NT2/D1 (cell line): ENCODE measurements at regions not wholly inside any gene's neighbourhood (a gene's known extent, or its start where the extent isn't known, plus 50 kb on each side); places are given as distances from the start of the nearest gene placed in this dataset.

Experiments used
- DNase-seq: peaks from one replicate; pipeline ENCODE4 v3.0.0-alpha.2; 2011; ENCODE audit warnings: low read depth, low spot score
- H3K27me3 ChIP-seq: 2 replicates; pipeline ENCODE4 v1.6.0; 2011; ENCODE audit warnings: mild to moderate bottlenecking; ENCODE audit not compliant: insufficient read length, insufficient read depth
- H3K36me3 ChIP-seq: 2 replicates; pipeline ENCODE4 v1.6.1; 2011; ENCODE audit warnings: mild to moderate bottlenecking, low read length, mixed read lengths; ENCODE audit not compliant: insufficient read depth, insufficient read length
- H3K4me1 ChIP-seq: 2 replicates; pipeline ENCODE4 v1.5.1; 2011; ENCODE audit not compliant: insufficient read depth, insufficient read length
- H3K4me3 ChIP-seq: 2 replicates; pipeline ENCODE4 v1.5.1; 2011; ENCODE audit warnings: low read depth; ENCODE audit not compliant: insufficient read length
- H3K9ac ChIP-seq: 2 replicates; pipeline ENCODE4 v1.6.0; 2011; ENCODE audit warnings: low read depth; ENCODE audit not compliant: insufficient read length
- H3K9me3 ChIP-seq: 2 replicates; pipeline ENCODE4 v1.5.1; 2011; ENCODE audit warnings: mild to moderate bottlenecking, low read length; ENCODE audit not compliant: insufficient read depth
- SUZ12 ChIP-seq: IDR thresholded peaks from 2 replicates; pipeline ENCODE4 v1.6.1; 2011; ENCODE audit not compliant: insufficient read length, insufficient read depth; ENCODE audit errors: extremely low read depth
- YY1 ChIP-seq: IDR thresholded peaks from 2 replicates; pipeline ENCODE4 v1.6.1; 2011; ENCODE audit not compliant: insufficient read length, insufficient read depth
- ZNF274 ChIP-seq: IDR thresholded peaks from 2 replicates; pipeline ENCODE4 v1.6.1; 2011; ENCODE audit warnings: mild to moderate bottlenecking, low read depth, low read length

DNA sequence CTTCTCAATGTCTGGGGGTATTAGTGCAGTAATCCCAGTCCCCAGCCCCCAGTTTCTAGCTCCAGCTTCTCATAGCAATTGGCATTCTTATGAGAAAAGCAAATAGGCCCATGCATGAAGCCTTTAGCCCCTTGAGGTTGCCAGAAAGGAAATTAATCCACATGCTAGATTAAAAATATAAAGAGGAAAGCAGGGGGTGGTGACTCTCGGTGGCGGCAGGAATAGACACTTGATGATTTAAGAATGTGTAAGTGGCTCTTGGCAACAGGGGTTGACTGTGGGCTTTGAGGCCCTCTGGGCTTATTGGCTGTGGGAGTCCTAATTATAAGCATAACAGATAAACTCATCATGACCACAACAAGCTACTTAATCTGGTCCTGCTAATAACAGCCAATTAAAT, 1367.3 kb upstream of the FLRT2 start:
- H3K27me3 ChIP-seq = no peaks in the 10 kb centered on the region
- TF ChIP-seq SUZ12 = no peak
- no peak for TF ChIP-seq ZNF274
- no peak for TF ChIP-seq YY1
- no peak for DNase-seq

DNA sequence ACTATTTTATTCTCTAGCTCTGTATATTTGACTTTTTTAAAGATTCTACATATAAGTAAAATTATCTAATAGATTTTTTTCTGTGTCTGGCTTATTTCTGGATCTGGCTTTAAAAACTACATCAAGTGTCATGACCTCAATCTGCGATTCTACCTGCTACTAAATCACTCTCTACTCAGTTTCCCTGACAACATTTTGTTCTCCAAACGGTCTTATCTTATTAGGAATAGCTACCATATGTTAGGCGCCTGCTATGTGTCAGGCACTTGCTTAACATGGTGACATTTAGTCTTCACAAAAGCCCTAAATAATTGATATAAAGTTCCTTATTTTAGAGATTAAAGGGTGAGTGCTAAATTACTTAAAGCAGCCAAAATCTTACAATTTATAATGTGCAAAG, 1362.9 kb upstream of the FLRT2 start:
- Histone ChIP-seq H3K9me3 (no peaks in the 10 kb centered on the region), H3K9ac (no peak overlapping the region), H3K4me1 (no peaks in the 10 kb centered on the region), H3K27me3 (no peaks in the 10 kb centered on the region), H3K4me3 (no peak overlapping the region), H3K36me3 (no peaks in the 10 kb centered on the region)
- DNase-seq = no peak
- no peak for TF ChIP-seq SUZ12
- no peak for TF ChIP-seq YY1
- no peak for TF ChIP-seq ZNF274

More for the DNA sequence above, 1367.3 kb upstream of the FLRT2 start:
- no peaks in the 10 kb centered on the region for H3K4me1 ChIP-seq
- no peak overlapping the region for H3K4me3 ChIP-seq
- H3K9ac ChIP-seq = no peak overlapping the region
- H3K9me3 ChIP-seq = no peaks in the 10 kb centered on the region
- H3K36me3 ChIP-seq = no peaks in the 10 kb centered on the region

DNA sequence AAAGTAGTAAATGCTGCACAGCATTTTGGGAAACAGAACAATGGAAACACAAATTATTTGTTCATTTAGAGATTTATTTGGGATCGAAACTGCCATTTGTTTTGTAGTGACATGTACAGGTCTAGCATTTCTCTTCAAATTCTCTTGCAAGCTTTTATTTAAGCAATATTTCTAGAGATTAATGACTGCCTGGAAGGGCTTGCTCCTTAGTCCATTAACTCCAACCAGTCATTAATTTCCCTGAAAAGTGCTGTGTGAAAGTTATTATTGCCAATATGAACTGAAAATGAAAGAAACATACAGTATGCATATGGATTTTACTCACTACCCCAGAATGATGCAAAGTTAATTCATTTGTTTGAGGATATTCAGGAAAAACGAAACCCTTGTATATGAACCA, 1349.6 kb upstream of the FLRT2 start:
- no peak overlapping the region for H3K4me3 ChIP-seq
- no peaks in the 10 kb centered on the region for H3K27me3 ChIP-seq
- H3K9ac ChIP-seq = no peak overlapping the region
- TF ChIP-seq YY1 (no peak), SUZ12 (no peak), ZNF274 (no peak)
- no peak for DNase-seq
- H3K4me1 ChIP-seq = no peaks in the 10 kb centered on the region
- no peaks in the 10 kb centered on the region for H3K36me3 ChIP-seq
- no peaks in the 10 kb centered on the region for H3K9me3 ChIP-seq

DNA sequence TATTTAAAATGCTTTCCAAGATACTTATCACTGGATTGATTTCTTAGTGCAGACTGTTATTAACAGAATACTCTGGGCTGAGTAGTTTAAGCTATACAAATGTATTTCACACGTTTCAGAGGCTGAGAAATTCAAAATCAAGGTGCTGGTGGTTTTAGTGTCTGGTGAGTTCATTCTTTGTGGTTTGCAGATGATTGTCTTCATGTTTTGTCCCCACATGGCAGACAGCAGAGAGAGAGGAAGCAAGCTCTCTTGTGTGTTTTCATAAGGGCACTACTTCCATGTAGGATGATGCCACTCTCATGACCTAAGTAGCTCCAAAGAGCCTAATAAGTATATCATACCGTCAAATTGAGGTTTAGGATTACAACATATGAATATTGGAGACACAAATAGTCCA, 1348.9 kb upstream of the FLRT2 start:
- Histone ChIP-seq H3K27me3 (no peaks in the 10 kb centered on the region), H3K9me3 (no peaks in the 10 kb centered on the region), H3K4me3 (no peak overlapping the region), H3K9ac (no peak overlapping the region), H3K4me1 (no peaks in the 10 kb centered on the region), H3K36me3 (no peaks in the 10 kb centered on the region)
- no peak for DNase-seq
- no peak for TF ChIP-seq SUZ12
- no peak for TF ChIP-seq ZNF274
- TF ChIP-seq YY1 = no peak

DNA sequence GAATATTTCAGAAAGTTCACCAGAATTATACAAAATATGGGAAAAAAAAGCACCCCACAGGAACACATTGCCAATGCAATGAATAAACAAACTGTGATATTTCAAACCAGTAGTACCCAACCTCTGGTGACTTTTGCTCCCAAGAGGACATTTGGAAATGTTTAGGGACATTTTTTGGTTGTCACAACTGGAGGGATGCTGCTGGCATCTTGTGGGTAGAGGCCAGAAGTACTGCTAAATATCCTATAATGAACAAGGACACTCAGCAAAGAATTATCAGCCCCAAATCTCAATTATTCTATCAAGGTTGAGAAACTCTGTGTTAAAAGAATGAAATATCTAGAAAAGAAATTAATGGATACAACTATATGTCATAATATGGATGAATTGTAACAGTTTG, 1334.4 kb upstream of the FLRT2 start:
- TF ChIP-seq SUZ12 (no peak), YY1 (no peak), ZNF274 (no peak)
- DNase-seq = no peak
- Histone ChIP-seq H3K9ac (no peak overlapping the region), H3K27me3 (no peaks in the 10 kb centered on the region), H3K4me1 (no peaks in the 10 kb centered on the region), H3K36me3 (no peaks in the 10 kb centered on the region), H3K9me3 (peaks cover 15% of the 10 kb centered on the region; the same call in 1 of the 2 replicates), H3K4me3 (no peak overlapping the region)

DNA sequence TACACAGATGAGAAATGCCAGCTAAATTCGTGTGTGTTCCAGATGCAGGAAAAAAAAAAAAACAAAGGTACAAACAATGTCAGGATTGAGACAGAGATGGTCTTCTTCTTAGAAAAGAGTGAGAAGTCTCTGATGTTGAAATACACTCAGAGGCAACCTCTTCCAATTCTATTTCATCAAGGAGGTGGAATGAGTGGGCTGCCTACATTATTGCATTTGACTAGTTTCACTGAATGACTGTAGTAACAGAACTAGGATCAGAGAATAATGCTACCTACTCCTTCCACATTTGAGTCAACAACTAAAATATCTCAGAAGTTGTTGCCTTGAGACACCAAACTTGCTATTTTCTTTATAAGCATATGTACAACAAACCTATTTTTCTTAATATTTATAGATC, 1332.2 kb upstream of the FLRT2 start:
- DNase-seq = no peak
- H3K4me1 ChIP-seq = no peaks in the 10 kb centered on the region
- H3K9me3 ChIP-seq = peaks cover 15% of the 10 kb centered on the region; the same call in 1 of the 2 replicates

DNA sequence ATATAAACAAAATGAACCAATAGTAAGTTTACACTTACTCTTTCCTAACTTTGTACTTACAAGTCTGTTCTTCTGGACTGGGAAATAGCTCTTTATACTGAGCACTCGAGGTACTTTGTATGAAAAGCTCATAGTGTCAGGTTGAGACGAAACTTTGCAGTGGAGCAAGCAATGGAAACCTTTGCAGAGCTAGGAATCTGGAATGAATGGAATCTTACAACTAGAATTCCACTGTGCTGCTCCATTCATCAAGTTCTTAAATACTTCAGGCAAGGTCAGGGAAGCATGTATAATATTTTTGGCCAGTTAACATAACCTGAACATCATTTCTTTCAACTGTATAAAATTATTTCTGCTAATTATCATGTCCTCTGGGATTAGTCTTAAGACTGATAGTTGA, 1327.5 kb upstream of the FLRT2 start:
- Histone ChIP-seq H3K9me3 (no peaks in the 10 kb centered on the region), H3K4me3 (no peak overlapping the region), H3K36me3 (no peaks in the 10 kb centered on the region), H3K9ac (no peak overlapping the region), H3K4me1 (no peaks in the 10 kb centered on the region), H3K27me3 (no peaks in the 10 kb centered on the region)
- DNase-seq = no peak
- TF ChIP-seq ZNF274 (no peak), YY1 (no peak), SUZ12 (no peak)

More for the DNA sequence above, 1332.2 kb upstream of the FLRT2 start:
- H3K4me3 ChIP-seq = no peak overlapping the region
- no peak overlapping the region for H3K9ac ChIP-seq
- no peak for TF ChIP-seq ZNF274
- no peak for TF ChIP-seq SUZ12
- TF ChIP-seq YY1 = no peak
- H3K27me3 ChIP-seq = no peaks in the 10 kb centered on the region
- no peaks in the 10 kb centered on the region for H3K36me3 ChIP-seq

DNA sequence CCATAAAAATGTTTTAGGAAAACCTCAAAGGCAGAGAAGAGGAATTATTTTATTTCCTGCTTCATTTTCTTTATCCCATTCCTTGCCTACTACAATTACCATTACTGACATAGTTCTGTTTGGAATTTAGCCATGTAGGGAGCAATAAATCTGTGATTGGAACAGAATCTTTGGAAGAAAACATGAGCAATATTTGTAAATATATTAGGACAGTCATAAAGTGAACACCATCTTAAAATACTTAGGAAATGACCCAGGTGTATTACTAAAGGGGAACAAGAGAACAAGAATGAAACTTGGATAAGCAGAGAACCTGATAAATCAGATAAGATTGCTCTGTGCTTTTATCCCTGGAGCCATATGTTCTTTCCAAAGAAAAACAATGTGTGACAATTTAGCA, 1326.0 kb upstream of the FLRT2 start:
- no peaks in the 10 kb centered on the region for H3K36me3 ChIP-seq
- no peak overlapping the region for H3K4me3 ChIP-seq
- no peaks in the 10 kb centered on the region for H3K27me3 ChIP-seq
- H3K9ac ChIP-seq = no peak overlapping the region
- H3K9me3 ChIP-seq = no peaks in the 10 kb centered on the region
- H3K4me1 ChIP-seq = no peaks in the 10 kb centered on the region
- no peak for TF ChIP-seq ZNF274
- TF ChIP-seq SUZ12 = no peak
- TF ChIP-seq YY1 = no peak
- DNase-seq = no peak
